ENCODE measurements at regions not wholly inside any gene's neighbourhood (a gene's known extent, or its start where the extent isn't known, plus 50 kb on each side); places are given as distances from the start of the nearest gene placed in this dataset.

DNA sequence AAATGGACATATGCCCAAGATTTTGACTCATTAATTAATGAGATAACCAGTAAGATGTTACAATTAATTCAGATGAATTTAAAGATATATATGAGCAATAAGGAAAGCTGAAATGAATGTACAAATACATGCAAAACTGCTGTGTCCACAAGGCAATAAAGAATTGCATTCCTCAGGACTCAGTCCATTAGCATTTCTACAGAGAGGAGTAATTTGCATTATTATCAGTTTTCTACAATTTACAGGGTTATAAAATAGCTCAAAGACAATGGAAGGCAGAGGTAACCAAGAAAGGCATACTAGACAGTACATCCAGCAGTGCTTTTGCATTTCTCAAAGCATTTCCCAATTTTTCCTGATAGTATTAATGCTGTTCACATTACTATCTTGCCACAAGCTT, 377.1 kb upstream of the GOLIM4 start:
- TF ChIP-seq, protein P1, sequence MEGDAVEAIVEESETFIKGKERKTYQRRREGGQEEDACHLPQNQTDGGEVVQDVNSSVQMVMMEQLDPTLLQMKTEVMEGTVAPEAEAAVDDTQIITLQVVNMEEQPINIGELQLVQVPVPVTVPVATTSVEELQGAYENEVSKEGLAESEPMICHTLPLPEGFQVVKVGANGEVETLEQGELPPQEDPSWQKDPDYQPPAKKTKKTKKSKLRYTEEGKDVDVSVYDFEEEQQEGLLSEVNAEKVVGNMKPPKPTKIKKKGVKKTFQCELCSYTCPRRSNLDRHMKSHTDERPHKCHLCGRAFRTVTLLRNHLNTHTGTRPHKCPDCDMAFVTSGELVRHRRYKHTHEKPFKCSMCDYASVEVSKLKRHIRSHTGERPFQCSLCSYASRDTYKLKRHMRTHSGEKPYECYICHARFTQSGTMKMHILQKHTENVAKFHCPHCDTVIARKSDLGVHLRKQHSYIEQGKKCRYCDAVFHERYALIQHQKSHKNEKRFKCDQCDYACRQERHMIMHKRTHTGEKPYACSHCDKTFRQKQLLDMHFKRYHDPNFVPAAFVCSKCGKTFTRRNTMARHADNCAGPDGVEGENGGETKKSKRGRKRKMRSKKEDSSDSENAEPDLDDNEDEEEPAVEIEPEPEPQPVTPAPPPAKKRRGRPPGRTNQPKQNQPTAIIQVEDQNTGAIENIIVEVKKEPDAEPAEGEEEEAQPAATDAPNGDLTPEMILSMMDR (IDR thresholded peaks at IDR 0.05; ENCODE audit: low read length), result no peak
- TF ChIP-seq EZH2 (IDR thresholded peaks at IDR 0.05; ENCODE audit: borderline replicate concordance, low read length), result no peak
- no peaks in the 10 kb centered on the region for H3K4me1 ChIP-seq (ENCODE audit: insufficient read depth, low read length, severe bottlenecking)
- no peaks in the 10 kb centered on the region for H3K79me2 ChIP-seq (ENCODE audit: insufficient read depth, low read length)
- no peak overlapping the region for H3K27ac ChIP-seq (ENCODE audit: low read depth, low read length, poor library complexity, severe bottlenecking)
- H3K27me3 ChIP-seq (ENCODE audit: insufficient read depth, low read length), result no peaks in the 10 kb centered on the region
- no peak overlapping the region for H3K4me2 ChIP-seq (ENCODE audit: low read length)
- H3K36me3 ChIP-seq (ENCODE audit: insufficient read depth, low read length), result no peaks in the 10 kb centered on the region
- no peaks in the 10 kb centered on the region for H3K9me2 ChIP-seq (ENCODE audit: low read depth, low read length)
- no peaks in the 10 kb centered on the region for H3K9me3 ChIP-seq (ENCODE audit: low read length)
- H3F3A ChIP-seq (ENCODE audit: insufficient read depth, low read length), result no peaks in the 10 kb centered on the region
- H3K9ac ChIP-seq (ENCODE audit: low read length), result no peak overlapping the region
- no peaks in the 10 kb centered on the region for H4K20me1 ChIP-seq (ENCODE audit: insufficient read depth, low read length)
- H3K4me3 ChIP-seq (ENCODE audit: low read depth, low read length, poor library complexity, severe bottlenecking), result no peak overlapping the region
- no peak overlapping the region for H2AFZ ChIP-seq (ENCODE audit: low read length)

DNA sequence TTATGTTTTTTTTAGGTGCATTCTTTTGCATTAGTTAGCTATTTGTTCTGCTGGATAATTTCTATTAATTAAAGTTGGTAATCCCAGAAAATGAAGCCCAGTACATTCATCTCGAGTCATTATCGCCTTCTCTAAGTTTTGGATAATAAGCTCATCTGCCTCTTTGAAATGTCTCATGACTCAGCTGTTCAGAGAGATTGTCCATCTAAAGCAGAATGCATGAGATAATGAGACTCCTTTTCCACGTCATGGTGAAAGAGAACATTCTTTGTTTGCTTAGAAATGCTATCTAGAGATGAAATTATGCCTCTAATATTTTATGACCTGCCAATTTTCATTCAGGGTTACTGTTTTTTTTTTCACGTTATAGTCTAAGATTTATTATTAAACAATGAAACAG, 374.7 kb upstream of the GOLIM4 start:
- H3K79me2 ChIP-seq (ENCODE audit: insufficient read depth, low read length), result no peaks in the 10 kb centered on the region
- no peak overlapping the region for H3K4me2 ChIP-seq (ENCODE audit: low read length)
- no peaks in the 10 kb centered on the region for H3K9me2 ChIP-seq (ENCODE audit: low read depth, low read length)
- H3K36me3 ChIP-seq (ENCODE audit: insufficient read depth, low read length), result no peaks in the 10 kb centered on the region
- H3K9ac ChIP-seq (ENCODE audit: low read length), result no peak overlapping the region
- no peak overlapping the region for H3K4me3 ChIP-seq (ENCODE audit: low read depth, low read length, poor library complexity, severe bottlenecking)
- no peaks in the 10 kb centered on the region for H3K4me1 ChIP-seq (ENCODE audit: insufficient read depth, low read length, severe bottlenecking)
- H3F3A ChIP-seq (ENCODE audit: insufficient read depth, low read length), result no peaks in the 10 kb centered on the region
- H4K20me1 ChIP-seq (ENCODE audit: insufficient read depth, low read length), result no peaks in the 10 kb centered on the region
- H3K9me3 ChIP-seq (ENCODE audit: low read length), result no peaks in the 10 kb centered on the region
- H2AFZ ChIP-seq (ENCODE audit: low read length), result no peak overlapping the region
- H3K27me3 ChIP-seq (ENCODE audit: insufficient read depth, low read length), result no peaks in the 10 kb centered on the region
- no peak overlapping the region for H3K27ac ChIP-seq (ENCODE audit: low read depth, low read length, poor library complexity, severe bottlenecking)
- TF ChIP-seq, protein P1 (IDR thresholded peaks at IDR 0.05; ENCODE audit: low read length), result no peak
- no peak for TF ChIP-seq EZH2 (IDR thresholded peaks at IDR 0.05; ENCODE audit: borderline replicate concordance, low read length)

DNA sequence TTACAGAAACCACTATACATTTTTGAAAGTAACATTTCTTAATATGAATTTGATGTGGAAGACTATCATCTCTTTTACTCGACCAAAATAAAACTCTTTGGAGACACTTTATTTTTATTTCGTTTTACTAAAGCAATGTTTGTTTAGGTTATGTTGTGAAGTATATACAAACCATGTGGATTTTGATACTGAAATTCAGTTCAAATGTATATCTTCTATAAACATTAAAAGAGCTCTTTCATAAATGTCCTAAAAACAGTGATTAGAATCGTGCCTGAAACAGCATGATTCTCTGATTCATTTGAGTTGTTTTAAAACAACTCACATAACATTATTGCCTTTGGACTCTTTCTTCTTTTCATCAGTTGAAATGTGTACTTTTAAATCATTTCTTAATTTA, 373.7 kb upstream of the GOLIM4 start:
- TF ChIP-seq, protein P1 (IDR thresholded peaks at IDR 0.05; ENCODE audit: low read length), result no peak
- TF ChIP-seq EZH2 (IDR thresholded peaks at IDR 0.05; ENCODE audit: borderline replicate concordance, low read length), result no peak
- Histone ChIP-seq H3K27ac (ENCODE audit: low read depth, low read length, poor library complexity, severe bottlenecking) (no peak overlapping the region), H4K20me1 (ENCODE audit: insufficient read depth, low read length) (no peaks in the 10 kb centered on the region), H3K4me2 (ENCODE audit: low read length) (no peak overlapping the region), H3K36me3 (ENCODE audit: insufficient read depth, low read length) (no peaks in the 10 kb centered on the region), H3K27me3 (ENCODE audit: insufficient read depth, low read length) (no peaks in the 10 kb centered on the region), H3K4me3 (ENCODE audit: low read depth, low read length, poor library complexity, severe bottlenecking) (no peak overlapping the region), H2AFZ (ENCODE audit: low read length) (no peak overlapping the region), H3K9ac (ENCODE audit: low read length) (no peak overlapping the region), H3K79me2 (ENCODE audit: insufficient read depth, low read length) (no peaks in the 10 kb centered on the region), H3K9me2 (ENCODE audit: low read depth, low read length) (no peaks in the 10 kb centered on the region), H3K4me1 (ENCODE audit: insufficient read depth, low read length, severe bottlenecking) (no peaks in the 10 kb centered on the region), H3F3A (ENCODE audit: insufficient read depth, low read length) (no peaks in the 10 kb centered on the region), H3K9me3 (ENCODE audit: low read length) (no peaks in the 10 kb centered on the region)
